SK-N-SH (cell line): ENCODE measurements at regions not wholly inside any gene's neighbourhood (a gene's known extent, or its start where the extent isn't known, plus 50 kb on each side); places are given as distances from the start of the nearest gene placed in this dataset.

Experiments
- CHD2 ChIP-seq: fragments of 150-350 bp; IDR thresholded peaks from 2 replicates; pipeline ENCODE4 v1.6.1; 2018; ENCODE audit warnings: low read length; ENCODE audit not compliant: partially characterized antibody
- EP300 ChIP-seq, 2 experiments: IDR thresholded peaks; 2 replicates each; pipeline versions ENCODE4 v1.4.0 to v1.6.1; 2012; ENCODE audit warnings: borderline replicate concordance in 1 of 2, low read depth in 1 of 2, low read length in 1 of 2
- POLR2AphosphoS5 ChIP-seq: IDR thresholded peaks from 2 replicates; pipeline ENCODE4 v1.6.1; 2012; ENCODE audit warnings: low read depth, low read length
- SMC3 ChIP-seq: IDR thresholded peaks from 2 replicates; pipeline ENCODE4 v1.6.1; 2012; ENCODE audit warnings: low read depth, low read length, improper control_type of control experiment
- TF ChIP-seq, protein P1 (sequence below): fragments of 200-600 bp; sonication (generic); IDR thresholded peaks from 2 replicates; pipeline ENCODE4 v1.6.1; 2017; ENCODE audit warnings: antibody characterized with exemption, mild to moderate bottlenecking, moderate library complexity
- TF ChIP-seq, protein P2 (sequence below): fragments of 150-350 bp; IDR thresholded peaks from 2 replicates; pipeline ENCODE4 v1.6.1; 2017; ENCODE audit warnings: antibody characterized with exemption, low read length, low read depth, borderline replicate concordance

DNA sequence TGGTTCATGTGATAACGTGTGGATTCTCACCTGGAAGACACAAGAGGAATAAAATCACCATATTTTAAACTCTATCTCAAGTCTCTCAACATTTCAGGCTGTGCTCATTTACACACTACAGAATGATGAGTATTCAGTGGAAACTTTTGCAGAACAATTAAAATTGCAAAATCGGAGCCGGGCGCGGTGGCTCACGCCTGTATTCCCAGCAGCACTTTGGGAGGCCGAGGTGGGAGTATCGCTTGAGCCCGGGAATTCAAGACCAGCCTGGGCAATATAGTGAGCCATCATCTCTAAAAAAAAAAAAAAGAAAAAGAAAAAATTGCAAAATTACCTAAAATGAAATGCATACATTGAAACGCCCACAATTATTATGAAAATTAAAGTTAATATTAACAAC lies 825.9 kb downstream of the KCNJ18 start:
- TF ChIP-seq, protein P1, sequence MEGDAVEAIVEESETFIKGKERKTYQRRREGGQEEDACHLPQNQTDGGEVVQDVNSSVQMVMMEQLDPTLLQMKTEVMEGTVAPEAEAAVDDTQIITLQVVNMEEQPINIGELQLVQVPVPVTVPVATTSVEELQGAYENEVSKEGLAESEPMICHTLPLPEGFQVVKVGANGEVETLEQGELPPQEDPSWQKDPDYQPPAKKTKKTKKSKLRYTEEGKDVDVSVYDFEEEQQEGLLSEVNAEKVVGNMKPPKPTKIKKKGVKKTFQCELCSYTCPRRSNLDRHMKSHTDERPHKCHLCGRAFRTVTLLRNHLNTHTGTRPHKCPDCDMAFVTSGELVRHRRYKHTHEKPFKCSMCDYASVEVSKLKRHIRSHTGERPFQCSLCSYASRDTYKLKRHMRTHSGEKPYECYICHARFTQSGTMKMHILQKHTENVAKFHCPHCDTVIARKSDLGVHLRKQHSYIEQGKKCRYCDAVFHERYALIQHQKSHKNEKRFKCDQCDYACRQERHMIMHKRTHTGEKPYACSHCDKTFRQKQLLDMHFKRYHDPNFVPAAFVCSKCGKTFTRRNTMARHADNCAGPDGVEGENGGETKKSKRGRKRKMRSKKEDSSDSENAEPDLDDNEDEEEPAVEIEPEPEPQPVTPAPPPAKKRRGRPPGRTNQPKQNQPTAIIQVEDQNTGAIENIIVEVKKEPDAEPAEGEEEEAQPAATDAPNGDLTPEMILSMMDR = no peak
- TF ChIP-seq CHD2 (no peak), SMC3 (no peak), EP300 (IDR thresholded peaks at IDR 0.05; ENCODE audit: borderline replicate concordance in 1 of 2, low read depth in 1 of 2, low read length in 1 of 2) (no peak), POLR2AphosphoS5 (no peak)
- TF ChIP-seq, protein P2, sequence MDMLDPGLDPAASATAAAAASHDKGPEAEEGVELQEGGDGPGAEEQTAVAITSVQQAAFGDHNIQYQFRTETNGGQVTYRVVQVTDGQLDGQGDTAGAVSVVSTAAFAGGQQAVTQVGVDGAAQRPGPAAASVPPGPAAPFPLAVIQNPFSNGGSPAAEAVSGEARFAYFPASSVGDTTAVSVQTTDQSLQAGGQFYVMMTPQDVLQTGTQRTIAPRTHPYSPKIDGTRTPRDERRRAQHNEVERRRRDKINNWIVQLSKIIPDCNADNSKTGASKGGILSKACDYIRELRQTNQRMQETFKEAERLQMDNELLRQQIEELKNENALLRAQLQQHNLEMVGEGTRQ = no peak
